Breast epithelium (tissue), 4 donors: ENCODE measurements at regions not wholly inside any gene's neighbourhood (a gene's known extent, or its start where the extent isn't known, plus 50 kb on each side); places are given as distances from the start of the nearest gene placed in this dataset.

Source experiments
- DNase-seq, 2 donors: peaks; one replicate each; pipeline ENCODE4 v3.0.0-alpha.2; 2019; ENCODE audit warnings: low spot score in 2 of 2
- H3K27ac ChIP-seq, 2 donors: fragments of 200-600 bp; sonication (generic) in 1 of 2; one replicate each; pipeline ENCODE4 v1.5.1; 2016 to 2019; ENCODE audit warnings: mild to moderate bottlenecking in 1 of 2
- H3K27me3 ChIP-seq, 2 donors: fragments of 200-600 bp; sonication (generic) in 1 of 2; one replicate each; pipeline versions ENCODE4 v1.5.1 to v1.6.0; 2017 to 2019; ENCODE audit warnings: control low read depth in 1 of 2, mild to moderate bottlenecking in 1 of 2
- H3K36me3 ChIP-seq: fragments of 200-600 bp; one replicate; pipeline ENCODE4 v1.5.1; 2019
- H3K4me1 ChIP-seq, 2 donors: fragments of 200-600 bp; sonication (generic); one replicate each; pipeline ENCODE4 v1.5.1; 2016 to 2019; ENCODE audit warnings: control low read depth in 1 of 2
- H3K4me3 ChIP-seq, 3 donors: fragments of 200-600 bp; sonication (generic); 1 replicate in 2 of 3; 2 replicates in 1 of 3; pipeline ENCODE4 v1.5.1; 2016 to 2019; ENCODE audit warnings: mild to moderate bottlenecking in 3 of 3, moderate library complexity in 2 of 3
- H3K9me3 ChIP-seq, 2 donors: fragments of 200-600 bp; sonication (generic) in 1 of 2; one replicate each; pipeline ENCODE4 v1.5.1; 2016 to 2019; ENCODE audit warnings: control low read depth in 1 of 2
- POLR2A ChIP-seq: fragments of 450-650 bp; IDR thresholded peaks from one replicate; pipeline ENCODE4 v1.6.1; 2016; ENCODE audit warnings: antibody characterized with exemption, mild to moderate bottlenecking, moderate library complexity
- POLR2AphosphoS5 ChIP-seq, 3 donors: sonication (generic); formaldehyde crosslinking; IDR thresholded peaks; one replicate each; pipeline ENCODE4 v1.6.1; 2017; ENCODE audit warnings: antibody characterized with exemption in 3 of 3
- intact Hi-C: fragments of 100-400 bp; cut with DNase I; formaldehyde crosslinking; loops from one replicate; pipeline ENCODE4 v1.15.1; 2023; ENCODE audit warnings: low total_unique reads
- TF ChIP-seq, protein P1 (sequence below), 3 donors: fragments of 450-650 bp; IDR thresholded peaks; one replicate each; pipeline ENCODE4 v1.5.1; 2016 to 2017; ENCODE audit warnings: antibody characterized with exemption in 3 of 3, mild to moderate bottlenecking in 3 of 3, moderate library complexity in 3 of 3

- intact Hi-C loops: no loop called here
- Histone ChIP-seq H3K9me3 (no peaks in the 10 kb centered on the region), H3K27me3 (no peaks in the 10 kb centered on the region), H3K4me3 (no peak overlapping the region), H3K4me1 (no peaks in the 10 kb centered on the region), H3K36me3 (no peaks in the 10 kb centered on the region), H3K27ac (no peak overlapping the region)
- TF ChIP-seq POLR2A: no peak
- TF ChIP-seq, protein P1, sequence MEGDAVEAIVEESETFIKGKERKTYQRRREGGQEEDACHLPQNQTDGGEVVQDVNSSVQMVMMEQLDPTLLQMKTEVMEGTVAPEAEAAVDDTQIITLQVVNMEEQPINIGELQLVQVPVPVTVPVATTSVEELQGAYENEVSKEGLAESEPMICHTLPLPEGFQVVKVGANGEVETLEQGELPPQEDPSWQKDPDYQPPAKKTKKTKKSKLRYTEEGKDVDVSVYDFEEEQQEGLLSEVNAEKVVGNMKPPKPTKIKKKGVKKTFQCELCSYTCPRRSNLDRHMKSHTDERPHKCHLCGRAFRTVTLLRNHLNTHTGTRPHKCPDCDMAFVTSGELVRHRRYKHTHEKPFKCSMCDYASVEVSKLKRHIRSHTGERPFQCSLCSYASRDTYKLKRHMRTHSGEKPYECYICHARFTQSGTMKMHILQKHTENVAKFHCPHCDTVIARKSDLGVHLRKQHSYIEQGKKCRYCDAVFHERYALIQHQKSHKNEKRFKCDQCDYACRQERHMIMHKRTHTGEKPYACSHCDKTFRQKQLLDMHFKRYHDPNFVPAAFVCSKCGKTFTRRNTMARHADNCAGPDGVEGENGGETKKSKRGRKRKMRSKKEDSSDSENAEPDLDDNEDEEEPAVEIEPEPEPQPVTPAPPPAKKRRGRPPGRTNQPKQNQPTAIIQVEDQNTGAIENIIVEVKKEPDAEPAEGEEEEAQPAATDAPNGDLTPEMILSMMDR (IDR thresholded peaks at IDR 0.05): no peak
- no peak for TF ChIP-seq POLR2AphosphoS5 (IDR thresholded peaks at IDR 0.05)
- no peak for DNase-seq
Observed at GRCh38 chr18:28791101-28791500, 614.2 kb upstream of the CDH2 start.

DNA sequence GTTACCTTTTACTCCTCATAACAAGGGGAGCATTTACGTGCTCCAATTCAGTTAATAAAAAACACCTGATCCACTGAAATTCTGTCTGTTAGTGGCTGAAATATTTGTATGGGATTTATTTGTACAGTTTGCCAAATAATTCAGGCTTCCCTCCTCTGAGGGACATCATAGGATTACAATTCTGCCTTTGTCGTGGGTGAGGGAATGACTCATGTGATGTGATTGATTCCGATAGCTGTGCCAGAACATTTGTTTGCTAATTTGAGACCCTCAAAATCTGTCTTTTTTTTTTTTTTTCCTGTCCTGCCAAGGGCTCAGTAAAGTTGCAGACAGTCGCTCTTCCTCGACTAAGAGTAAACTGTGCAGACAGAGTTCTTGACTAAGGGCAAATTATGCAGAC is 612.6 kb upstream of the CDH2 start:
- Histone ChIP-seq H3K27me3 (no peaks in the 10 kb centered on the region), H3K9me3 (no peaks in the 10 kb centered on the region), H3K4me1 (no peaks in the 10 kb centered on the region), H3K36me3 (no peaks in the 10 kb centered on the region), H3K27ac (no peak overlapping the region), H3K4me3 (no peak overlapping the region)
- no peak for DNase-seq
- intact Hi-C loops: no loop called here
- TF ChIP-seq POLR2A (no peak), POLR2AphosphoS5 (IDR thresholded peaks at IDR 0.05) (no peak)
- TF ChIP-seq, protein P1 (IDR thresholded peaks at IDR 0.05): no peak

- H3K4me1 ChIP-seq: no peaks in the 10 kb centered on the region
- no peak for TF ChIP-seq POLR2A
- TF ChIP-seq, protein P1 (IDR thresholded peaks at IDR 0.05): no peak
- TF ChIP-seq POLR2AphosphoS5 (IDR thresholded peaks at IDR 0.05): no peak
- no peak overlapping the region for H3K27ac ChIP-seq
- DNase-seq: no peak
- no peaks in the 10 kb centered on the region for H3K27me3 ChIP-seq
- H3K9me3 ChIP-seq: no peaks in the 10 kb centered on the region
- H3K36me3 ChIP-seq: no peaks in the 10 kb centered on the region
- no peak overlapping the region for H3K4me3 ChIP-seq
- intact Hi-C loops: no loop called here
Observed at GRCh38 chr18:28786926-28787325, 610.0 kb upstream of the CDH2 start.

- no peak overlapping the region for H3K4me3 ChIP-seq
- no peaks in the 10 kb centered on the region for H3K9me3 ChIP-seq
- no peaks in the 10 kb centered on the region for H3K27me3 ChIP-seq
- intact Hi-C loops: no loop called here
- no peaks in the 10 kb centered on the region for H3K4me1 ChIP-seq
- no peak overlapping the region for H3K27ac ChIP-seq
- no peak for DNase-seq
- no peaks in the 10 kb centered on the region for H3K36me3 ChIP-seq
- TF ChIP-seq, protein P1 (IDR thresholded peaks at IDR 0.05): no peak
- TF ChIP-seq POLR2AphosphoS5 (IDR thresholded peaks at IDR 0.05): no peak
Observed at GRCh38 chr18:28781616-28782362, 604.9 kb upstream of the CDH2 start.

DNA sequence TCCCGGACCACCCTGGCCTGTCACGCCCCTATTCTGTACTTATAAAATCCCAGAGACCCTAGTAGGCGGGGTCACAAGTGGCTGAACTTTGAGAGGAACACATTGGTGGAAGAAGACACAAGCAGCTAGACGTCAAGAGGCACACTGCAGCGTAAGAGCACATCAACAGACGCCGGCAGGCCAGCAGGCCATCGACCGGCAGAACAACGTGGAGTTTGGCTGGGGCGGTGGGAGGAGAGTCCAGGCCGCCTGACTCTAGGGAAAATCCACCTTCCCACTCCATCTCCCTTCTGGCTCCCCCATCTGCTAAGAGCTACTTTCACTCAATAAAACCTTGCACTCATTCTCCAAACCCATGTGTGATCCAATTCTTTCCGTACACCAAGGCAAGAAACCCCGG is 601.8 kb upstream of the CDH2 start:
- Histone ChIP-seq H3K36me3 (no peaks in the 10 kb centered on the region), H3K27me3 (no peaks in the 10 kb centered on the region), H3K4me1 (no peaks in the 10 kb centered on the region), H3K9me3 (no peaks in the 10 kb centered on the region), H3K27ac (no peak overlapping the region), H3K4me3 (no peak overlapping the region)
- intact Hi-C loops: no loop called here
- TF ChIP-seq, protein P1 (IDR thresholded peaks at IDR 0.05): no peak
- TF ChIP-seq POLR2AphosphoS5 (IDR thresholded peaks at IDR 0.05): no peak
- TF ChIP-seq POLR2A: no peak
- DNase-seq: no peak
